ENCODE measurements at regions not wholly inside any gene's neighbourhood (a gene's known extent, or its start where the extent isn't known, plus 50 kb on each side); places are given as distances from the start of the nearest gene placed in this dataset.
"Not testable (repeated sequence)": the region's sequence is repeated elsewhere in the genome, so short reads cannot be mapped to it uniquely, and the experiment has no call there.

GRCh38 chr10:64120301-64120980, 599.2 kb downstream of the REEP3 start:
- TF ChIP-seq POLR2A, CTCF (IDR thresholded peaks at IDR 0.05): not testable (repeated sequence)

All from esophagus squamous epithelium (tissue), 4 donors.